Esophagus muscularis mucosa (tissue), 3 donors: ENCODE measurements at regions not wholly inside any gene's neighbourhood (a gene's known extent, or its start where the extent isn't known, plus 50 kb on each side); places are given as distances from the start of the nearest gene placed in this dataset.

Experiments used
- POLR2A ChIP-seq: fragments of 450-650 bp; IDR thresholded peaks from one replicate; pipeline ENCODE4 v1.6.1; 2017; ENCODE audit warnings: antibody characterized with exemption, moderate library complexity, mild to moderate bottlenecking, low read depth
- TF ChIP-seq, protein P1 (sequence below), 3 experiments: fragments of 200-600 bp in 2 of 3; fragments of 450-650 bp in 1 of 3; sonication (generic) in 2 of 3; IDR thresholded peaks; one replicate each; pipeline ENCODE4 v1.5.1; 2017 to 2019; ENCODE audit warnings: antibody characterized with exemption in 3 of 3, mild to moderate bottlenecking in 2 of 3, moderate library complexity in 1 of 3

DNA sequence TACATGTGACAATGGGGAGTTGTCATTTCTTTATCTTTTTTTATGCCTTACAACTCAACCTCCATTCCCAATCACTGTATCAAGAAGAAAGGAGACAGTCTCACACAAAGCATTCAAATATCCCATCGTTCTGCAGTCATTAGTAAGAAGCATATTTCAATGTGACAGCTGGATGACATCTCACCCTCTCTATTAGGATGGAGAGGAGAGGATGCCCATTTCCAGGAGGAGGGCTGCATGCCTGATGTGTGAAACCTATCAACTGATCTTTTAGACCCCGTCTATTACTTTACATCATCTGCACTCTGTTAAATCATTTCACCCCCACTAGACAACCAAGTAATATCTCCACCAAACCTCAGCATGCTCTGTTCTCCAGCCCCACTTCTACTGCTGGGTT lies 292.7 kb upstream of the CHAC2 start:
- TF ChIP-seq POLR2A: no peak
- TF ChIP-seq, protein P1, sequence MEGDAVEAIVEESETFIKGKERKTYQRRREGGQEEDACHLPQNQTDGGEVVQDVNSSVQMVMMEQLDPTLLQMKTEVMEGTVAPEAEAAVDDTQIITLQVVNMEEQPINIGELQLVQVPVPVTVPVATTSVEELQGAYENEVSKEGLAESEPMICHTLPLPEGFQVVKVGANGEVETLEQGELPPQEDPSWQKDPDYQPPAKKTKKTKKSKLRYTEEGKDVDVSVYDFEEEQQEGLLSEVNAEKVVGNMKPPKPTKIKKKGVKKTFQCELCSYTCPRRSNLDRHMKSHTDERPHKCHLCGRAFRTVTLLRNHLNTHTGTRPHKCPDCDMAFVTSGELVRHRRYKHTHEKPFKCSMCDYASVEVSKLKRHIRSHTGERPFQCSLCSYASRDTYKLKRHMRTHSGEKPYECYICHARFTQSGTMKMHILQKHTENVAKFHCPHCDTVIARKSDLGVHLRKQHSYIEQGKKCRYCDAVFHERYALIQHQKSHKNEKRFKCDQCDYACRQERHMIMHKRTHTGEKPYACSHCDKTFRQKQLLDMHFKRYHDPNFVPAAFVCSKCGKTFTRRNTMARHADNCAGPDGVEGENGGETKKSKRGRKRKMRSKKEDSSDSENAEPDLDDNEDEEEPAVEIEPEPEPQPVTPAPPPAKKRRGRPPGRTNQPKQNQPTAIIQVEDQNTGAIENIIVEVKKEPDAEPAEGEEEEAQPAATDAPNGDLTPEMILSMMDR (IDR thresholded peaks at IDR 0.05): no peak
